HPDE6-E6E7 (cell line): ENCODE measurements at regions not wholly inside any gene's neighbourhood (a gene's known extent, or its start where the extent isn't known, plus 50 kb on each side); places are given as distances from the start of the nearest gene placed in this dataset.
"Not testable (repeated sequence)": the region's sequence is repeated elsewhere in the genome, so short reads cannot be mapped to it uniquely, and the experiment has no call there.

Source experiments
- DNase-seq: peaks from one replicate; pipeline ENCODE4 v3.0.0; 2011; ENCODE audit warnings: missing footprints; ENCODE audit errors: extremely low spot score

GRCh38 chr7:52261057-52261456 lies 774.4 kb upstream of the POM121L12 start:
- DNase-seq, result no peak

GRCh38 chr7:52260046-52260665 lies 775.3 kb upstream of the POM121L12 start:
- DNase-seq, result peak; percentile 32

- no peak for DNase-seq
Observed at GRCh38 chr7:52257890-52258289, 777.5 kb upstream of the POM121L12 start.

- no peak for DNase-seq
Observed at GRCh38 chr7:52254396-52255010, 780.9 kb upstream of the POM121L12 start.

GRCh38 chr7:52253953-52254352 lies 781.5 kb upstream of the POM121L12 start:
- DNase-seq, result no peak

GRCh38 chr7:52249741-52250140 lies 785.7 kb upstream of the POM121L12 start:
- DNase-seq, result no peak

GRCh38 chr7:52247518-52247917 lies 787.9 kb upstream of the POM121L12 start:
- DNase-seq, result no peak

- no peak for DNase-seq
Observed at GRCh38 chr7:52243685-52244084, 791.7 kb upstream of the POM121L12 start.

GRCh38 chr7:52233248-52233647 lies 802.2 kb upstream of the POM121L12 start:
- DNase-seq, result no peak

- DNase-seq, result no peak
Observed at GRCh38 chr7:52211930-52212329, 823.5 kb upstream of the POM121L12 start.

GRCh38 chr7:52209614-52210013 lies 825.8 kb upstream of the POM121L12 start:
- no peak for DNase-seq

GRCh38 chr7:52197221-52197620 lies 838.2 kb upstream of the POM121L12 start:
- DNase-seq, result no peak

GRCh38 chr7:52195664-52196063 lies 839.8 kb upstream of the POM121L12 start:
- no peak for DNase-seq

- no peak for DNase-seq
Observed at GRCh38 chr7:52189153-52189778, 846.2 kb upstream of the POM121L12 start.

GRCh38 chr7:52184006-52184703 lies 851.3 kb upstream of the POM121L12 start:
- no peak for DNase-seq

- no peak for DNase-seq
Observed at GRCh38 chr7:52179934-52180333, 855.5 kb upstream of the POM121L12 start.

GRCh38 chr7:52168085-52168484 lies 851.5 kb upstream of the COBL start:
- no peak for DNase-seq

GRCh38 chr7:52163311-52163710 lies 846.7 kb upstream of the COBL start:
- DNase-seq, result no peak

GRCh38 chr7:52161483-52161882 lies 844.9 kb upstream of the COBL start:
- DNase-seq, result no peak

- DNase-seq, result not testable (repeated sequence)
Observed at GRCh38 chr7:52159421-52159820, 842.8 kb upstream of the COBL start.

GRCh38 chr7:52154382-52154781 lies 837.8 kb upstream of the COBL start:
- DNase-seq, result no peak

- DNase-seq, result no peak
Observed at GRCh38 chr7:52151559-52151958, 835.0 kb upstream of the COBL start.

- no peak for DNase-seq
Observed at GRCh38 chr7:52150952-52151351, 834.3 kb upstream of the COBL start.
